ENCODE measurements at regions not wholly inside any gene's neighbourhood (a gene's known extent, or its start where the extent isn't known, plus 50 kb on each side); places are given as distances from the start of the nearest gene placed in this dataset.
"Not testable (repeated sequence)": the region's sequence is repeated elsewhere in the genome, so short reads cannot be mapped to it uniquely, and the experiment has no call there.

DNA sequence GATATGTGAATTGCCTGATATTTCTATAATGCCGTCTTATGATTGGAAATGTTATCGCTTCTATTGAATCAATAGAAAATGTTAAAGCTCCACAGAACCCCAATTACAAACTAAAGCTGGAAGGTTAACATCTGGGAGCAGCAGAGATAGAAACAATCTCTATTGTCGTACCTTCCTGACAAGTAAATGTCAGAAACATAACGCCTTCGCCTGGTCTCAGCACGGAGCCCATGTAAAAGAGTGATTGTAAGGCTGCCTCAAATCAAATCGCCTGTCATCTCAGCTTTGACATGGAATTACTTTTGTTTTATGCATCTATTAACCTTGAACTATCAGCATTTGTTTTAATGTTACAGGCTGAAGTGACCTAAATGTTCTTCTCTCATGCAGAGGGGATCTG lies 885.9 kb upstream of the PIK3C3 start:
- H3K4me3 ChIP-seq (ENCODE audit: low read depth, low read length), result no peak overlapping the region
- DNase-seq (ENCODE audit: low read depth), result no peak
- TF ChIP-seq, protein P1, sequence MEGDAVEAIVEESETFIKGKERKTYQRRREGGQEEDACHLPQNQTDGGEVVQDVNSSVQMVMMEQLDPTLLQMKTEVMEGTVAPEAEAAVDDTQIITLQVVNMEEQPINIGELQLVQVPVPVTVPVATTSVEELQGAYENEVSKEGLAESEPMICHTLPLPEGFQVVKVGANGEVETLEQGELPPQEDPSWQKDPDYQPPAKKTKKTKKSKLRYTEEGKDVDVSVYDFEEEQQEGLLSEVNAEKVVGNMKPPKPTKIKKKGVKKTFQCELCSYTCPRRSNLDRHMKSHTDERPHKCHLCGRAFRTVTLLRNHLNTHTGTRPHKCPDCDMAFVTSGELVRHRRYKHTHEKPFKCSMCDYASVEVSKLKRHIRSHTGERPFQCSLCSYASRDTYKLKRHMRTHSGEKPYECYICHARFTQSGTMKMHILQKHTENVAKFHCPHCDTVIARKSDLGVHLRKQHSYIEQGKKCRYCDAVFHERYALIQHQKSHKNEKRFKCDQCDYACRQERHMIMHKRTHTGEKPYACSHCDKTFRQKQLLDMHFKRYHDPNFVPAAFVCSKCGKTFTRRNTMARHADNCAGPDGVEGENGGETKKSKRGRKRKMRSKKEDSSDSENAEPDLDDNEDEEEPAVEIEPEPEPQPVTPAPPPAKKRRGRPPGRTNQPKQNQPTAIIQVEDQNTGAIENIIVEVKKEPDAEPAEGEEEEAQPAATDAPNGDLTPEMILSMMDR (IDR thresholded peaks at IDR 0.05; ENCODE audit: insufficient read depth, low read depth, low read length), result no peak

DNA sequence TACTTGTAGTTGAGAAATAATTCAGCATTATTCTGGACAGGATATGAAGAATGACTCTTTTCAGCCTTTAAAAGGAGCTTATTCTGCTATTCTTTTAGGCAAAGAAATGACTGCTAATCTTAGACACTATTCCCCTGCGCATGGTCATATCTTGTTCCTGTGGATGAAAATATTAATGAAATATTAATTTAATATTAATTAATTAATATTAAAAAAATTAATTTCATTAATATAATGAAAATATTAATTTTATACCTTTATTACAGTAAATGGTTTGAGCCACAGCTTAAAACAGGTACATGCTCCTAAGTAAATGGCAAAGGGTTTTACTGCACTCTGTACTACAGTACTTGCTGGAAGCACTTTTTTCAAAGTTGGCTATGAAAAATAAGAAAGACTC lies 890.1 kb upstream of the PIK3C3 start:
- H3K4me3 ChIP-seq (ENCODE audit: low read depth, low read length), result no peak overlapping the region
- TF ChIP-seq, protein P1 (IDR thresholded peaks at IDR 0.05; ENCODE audit: insufficient read depth, low read depth, low read length), result no peak
- no peak for DNase-seq (ENCODE audit: low read depth)

DNA sequence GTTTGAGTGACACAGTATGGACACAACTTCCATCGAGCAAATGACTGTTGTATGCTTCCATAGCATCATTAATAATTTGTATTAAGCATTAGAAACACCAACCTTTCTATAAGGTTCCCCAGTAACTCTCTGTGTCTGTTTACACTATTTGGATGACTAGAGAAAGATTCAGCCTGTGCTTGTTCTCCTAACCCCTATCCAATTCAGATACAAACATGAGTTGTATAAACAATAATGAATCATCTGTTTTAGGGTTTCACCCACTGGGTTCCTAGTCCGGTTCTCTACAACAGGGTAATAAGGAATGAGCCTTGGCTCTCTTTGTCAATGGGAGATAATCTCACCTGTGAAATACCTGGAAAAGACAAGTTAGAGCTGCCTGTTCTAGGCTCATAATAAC lies 894.1 kb upstream of the PIK3C3 start:
- H3K4me3 ChIP-seq (ENCODE audit: low read depth, low read length), result no peak overlapping the region
- TF ChIP-seq, protein P1 (IDR thresholded peaks at IDR 0.05; ENCODE audit: insufficient read depth, low read depth, low read length), result no peak
- no peak for DNase-seq (ENCODE audit: low read depth)

DNA sequence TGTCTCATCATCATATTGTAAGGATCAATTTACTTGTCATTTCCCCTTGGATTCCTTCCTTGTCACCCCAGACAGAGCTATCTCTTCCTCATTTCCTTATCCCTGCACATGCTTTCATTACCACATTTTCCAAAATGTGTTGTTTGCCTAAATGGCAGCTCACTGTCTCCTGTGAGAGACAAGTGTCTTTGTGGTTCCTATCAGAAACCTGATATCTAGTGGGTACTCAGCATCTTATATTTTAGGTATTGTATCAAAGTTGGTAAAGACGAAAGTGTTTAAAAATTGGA lies 896.0 kb upstream of the PIK3C3 start:
- H3K4me3 ChIP-seq (ENCODE audit: low read depth, low read length), result no peak overlapping the region
- no peak for DNase-seq (ENCODE audit: low read depth)
- TF ChIP-seq, protein P1 (IDR thresholded peaks at IDR 0.05; ENCODE audit: insufficient read depth, low read depth, low read length), result no peak

DNA sequence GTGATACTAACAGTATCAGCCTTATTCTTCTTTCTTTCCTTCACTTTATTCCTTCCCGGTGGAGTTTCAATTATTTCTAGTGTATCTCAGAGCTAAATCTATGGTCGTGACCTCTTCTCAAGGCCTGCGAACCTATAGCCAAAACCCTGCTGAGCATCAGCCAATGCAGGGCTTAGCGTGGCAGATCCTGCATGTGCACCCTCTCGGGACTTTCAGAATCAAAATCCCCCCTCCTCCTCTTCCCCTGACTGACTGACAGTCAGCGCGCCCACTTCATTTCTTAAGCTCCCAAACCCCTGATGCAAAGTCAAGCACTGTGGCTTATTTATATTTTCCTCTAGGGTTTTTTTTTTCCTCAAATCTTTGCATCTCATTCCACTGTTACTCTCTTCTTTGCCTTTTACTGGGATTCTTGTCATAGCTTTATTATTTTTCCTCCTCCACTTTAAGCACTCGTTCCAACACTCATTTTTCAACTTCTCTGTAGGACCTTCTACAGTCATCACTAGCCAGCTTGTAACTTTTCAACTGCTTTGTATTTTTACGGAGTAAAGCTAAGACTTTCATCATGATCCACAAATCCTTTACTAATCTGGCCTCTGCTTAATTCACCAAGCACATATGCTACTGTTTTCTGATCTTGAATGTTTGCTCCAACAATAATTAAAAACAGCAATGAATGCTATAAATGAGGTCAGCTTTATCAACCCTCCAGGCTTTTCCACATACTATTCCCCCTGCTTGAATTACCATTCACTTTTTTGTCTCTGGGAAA lies 896.5 kb upstream of the PIK3C3 start:
- no peak for DNase-seq (ENCODE audit: low read depth)
- TF ChIP-seq, protein P1 (IDR thresholded peaks at IDR 0.05; ENCODE audit: insufficient read depth, low read depth, low read length), result no peak
- H3K4me3 ChIP-seq (ENCODE audit: low read depth, low read length), result no peak overlapping the region

DNA sequence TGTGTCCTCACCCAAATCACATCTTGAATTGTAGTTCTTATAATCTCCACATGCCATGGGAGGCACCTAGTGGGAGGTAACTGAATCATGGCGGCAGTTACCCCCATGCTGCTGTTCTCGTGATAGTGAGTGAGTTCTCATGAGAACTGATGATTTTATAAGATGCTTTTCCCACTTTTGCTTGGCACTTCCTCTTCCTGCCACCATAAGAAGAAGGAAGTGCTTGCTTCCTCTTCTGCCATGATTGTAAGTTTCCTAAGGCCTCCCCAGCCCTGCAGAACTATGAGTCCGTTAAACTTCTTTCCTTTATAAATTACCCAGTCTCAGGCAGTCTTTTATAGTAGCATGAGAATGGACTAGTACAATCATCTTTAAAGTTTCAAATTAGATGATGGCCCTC lies 902.4 kb upstream of the PIK3C3 start:
- TF ChIP-seq, protein P1 (IDR thresholded peaks at IDR 0.05; ENCODE audit: insufficient read depth, low read depth, low read length), result no peak
- no peak for DNase-seq (ENCODE audit: low read depth)

DNA sequence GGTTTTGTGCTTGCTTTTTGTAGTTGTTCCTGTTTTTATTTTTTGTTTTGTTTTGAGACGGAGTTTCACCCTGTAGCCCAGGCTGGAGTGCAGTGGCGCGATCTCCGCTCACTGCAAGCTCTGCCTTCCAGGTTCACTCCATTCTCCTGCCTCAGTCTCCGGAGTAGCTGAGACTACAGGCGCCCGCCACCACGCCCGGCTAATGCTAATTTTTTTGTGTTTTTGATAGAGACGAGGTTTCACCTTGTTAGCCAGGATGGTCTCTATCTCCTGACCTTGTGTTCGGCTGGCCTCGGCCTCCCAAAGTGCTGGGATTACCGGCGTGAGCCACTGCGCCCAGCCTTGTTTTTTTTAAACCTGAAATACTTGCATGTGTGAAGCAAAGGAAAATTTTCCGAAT lies 908.8 kb upstream of the PIK3C3 start:
- H3K4me3 ChIP-seq (ENCODE audit: low read depth, low read length); DNase-seq (ENCODE audit: low read depth): not testable (repeated sequence)

More for the DNA sequence above, 902.4 kb upstream of the PIK3C3 start:
- no peak overlapping the region for H3K4me3 ChIP-seq (ENCODE audit: low read depth, low read length)

Measured in fibroblast of villous mesenchyme (primary cell).